H9 (cell line): ENCODE measurements at regions not wholly inside any gene's neighbourhood (a gene's known extent, or its start where the extent isn't known, plus 50 kb on each side); places are given as distances from the start of the nearest gene placed in this dataset.
A peak's percentile ranks its signal among the peaks of the same experiment; 100 is the strongest.

Experiments used
- DNase-seq: peaks from one replicate; pipeline ENCODE4 v3.0.0-alpha.2; 2017
- H2AFZ ChIP-seq: one replicate; pipeline ENCODE4 v1.6.1; 2013; ENCODE audit warnings: mild to moderate bottlenecking, low read length, control low read depth, moderate library complexity
- H2AK5ac ChIP-seq: 2 replicates; pipeline ENCODE4 v1.6.1; 2013; ENCODE audit warnings: low read length, control low read depth, mixed read lengths; ENCODE audit not compliant: insufficient read length
- H2BK120ac ChIP-seq: one replicate; pipeline ENCODE4 v1.6.1; 2013; ENCODE audit warnings: low read depth, mild to moderate bottlenecking, low read length, control low read depth, inconsistent platforms; ENCODE audit not compliant: poor library complexity, severe bottlenecking
- H2BK12ac ChIP-seq: 2 replicates; pipeline ENCODE4 v1.6.1; 2013; ENCODE audit warnings: low read length, control low read depth, mixed read lengths, low read depth; ENCODE audit not compliant: insufficient read length
- H2BK15ac ChIP-seq: 2 replicates; pipeline ENCODE4 v1.6.1; 2013; ENCODE audit warnings: low read depth, low read length, control low read depth
- H2BK20ac ChIP-seq: one replicate; pipeline ENCODE4 v1.6.1; 2013; ENCODE audit warnings: low read depth, mild to moderate bottlenecking, low read length, control low read depth, inconsistent platforms; ENCODE audit not compliant: poor library complexity, severe bottlenecking
- H2BK5ac ChIP-seq: 2 replicates; pipeline ENCODE4 v1.6.1; 2013; ENCODE audit warnings: low read length, control low read depth, mixed read lengths; ENCODE audit not compliant: insufficient read length
- H3K14ac ChIP-seq: 2 replicates; pipeline ENCODE4 v1.6.1; 2013; ENCODE audit warnings: low read length, control low read depth; ENCODE audit not compliant: insufficient read depth
- H3K18ac ChIP-seq: 2 replicates; pipeline ENCODE4 v1.6.1; 2013; ENCODE audit warnings: low read depth, mild to moderate bottlenecking, mixed read lengths, low read length, control low read depth; ENCODE audit not compliant: insufficient read length
- H3K23ac ChIP-seq: 2 replicates; pipeline ENCODE4 v1.6.1; 2013; ENCODE audit warnings: low read length, control low read depth, mixed read lengths, low read depth; ENCODE audit not compliant: insufficient read length
- H3K23me2 ChIP-seq: 2 replicates; pipeline ENCODE4 v1.6.1; 2013; ENCODE audit warnings: low read depth, mild to moderate bottlenecking, mixed read lengths, low read length, control low read depth; ENCODE audit not compliant: insufficient read length, poor library complexity, severe bottlenecking
- H3K27ac ChIP-seq: 2 replicates; pipeline ENCODE4 v1.5.1; 2013; ENCODE audit warnings: low read length, control low read depth, mixed read lengths, low read depth; ENCODE audit not compliant: insufficient read length
- H3K27me3 ChIP-seq: 2 replicates; pipeline ENCODE4 v1.6.1; 2013; ENCODE audit warnings: low read length, control low read depth, inconsistent platforms; ENCODE audit not compliant: insufficient read depth
- H3K4ac ChIP-seq: 2 replicates; pipeline ENCODE4 v1.6.1; 2013; ENCODE audit warnings: low read depth, mild to moderate bottlenecking, control low read depth, inconsistent platforms, low read length, moderate library complexity
- H3K4me1 ChIP-seq: 2 replicates; pipeline ENCODE4 v1.6.1; 2013; ENCODE audit warnings: low read length, control low read depth, inconsistent platforms; ENCODE audit not compliant: insufficient read depth
- H3K4me2 ChIP-seq: 2 replicates; pipeline ENCODE4 v1.6.1; 2013; ENCODE audit warnings: low read length, control low read depth, mixed read lengths; ENCODE audit not compliant: insufficient read length, insufficient read depth
- H3K56ac ChIP-seq: 2 replicates; pipeline ENCODE4 v1.6.1; 2013; ENCODE audit warnings: low read depth, mild to moderate bottlenecking, mixed read lengths, low read length, control low read depth; ENCODE audit not compliant: insufficient read length
- H3K79me1 ChIP-seq: 2 replicates; pipeline ENCODE4 v1.6.1; 2013; ENCODE audit warnings: low read depth, mild to moderate bottlenecking, moderate library complexity, low read length, control low read depth, inconsistent platforms; ENCODE audit not compliant: insufficient read depth, poor library complexity, severe bottlenecking
- H3K79me2 ChIP-seq: 2 replicates; pipeline ENCODE4 v1.6.1; 2013; ENCODE audit warnings: low read length, control low read depth, inconsistent platforms; ENCODE audit not compliant: insufficient read depth
- H3K9ac ChIP-seq: 2 replicates; pipeline ENCODE4 v1.6.1; 2013; ENCODE audit warnings: low read length, control low read depth, mixed read lengths; ENCODE audit not compliant: insufficient read length; ENCODE audit errors: extremely low read depth
- H3K9me3 ChIP-seq: one replicate; pipeline ENCODE4 v1.6.1; 2013; ENCODE audit warnings: low read depth, low read length, inconsistent platforms; ENCODE audit not compliant: control insufficient read depth
- H3T11ph ChIP-seq: one replicate; pipeline ENCODE4 v1.6.1; 2013; ENCODE audit warnings: mild to moderate bottlenecking, low read length, control low read depth, inconsistent platforms
- H4K20me1 ChIP-seq: one replicate; pipeline ENCODE4 v1.6.1; 2013; ENCODE audit not compliant: control insufficient read depth, insufficient read length, insufficient read depth
- H4K5ac ChIP-seq: 2 replicates; pipeline ENCODE4 v1.6.1; 2013; ENCODE audit warnings: low read depth, mild to moderate bottlenecking, mixed read lengths, low read length, control low read depth; ENCODE audit not compliant: insufficient read length
- H4K8ac ChIP-seq: replicated peaks from 2 replicates; pipeline ENCODE4 v1.6.1; 2013; ENCODE audit warnings: low read length, control low read depth, mixed read lengths, low read depth; ENCODE audit not compliant: insufficient read length
- H4K91ac ChIP-seq: 2 replicates; pipeline ENCODE4 v1.6.1; 2013; ENCODE audit warnings: low read depth, mild to moderate bottlenecking, moderate library complexity, mixed read lengths, low read length, control low read depth; ENCODE audit not compliant: insufficient read length
- H3K27ac Mint-ChIP-seq, 3 experiments: 2 replicates in 2 of 3; 3 replicates in 1 of 3; pipeline ENCODE4 v1.8.0; 2020 to 2021; ENCODE audit warnings: mixed read lengths in 3 of 3, mild to moderate bottlenecking in 1 of 3, moderate library complexity in 1 of 3
- H3K27me3 Mint-ChIP-seq: 2 replicates; pipeline ENCODE4 v1.8.0; 2021; ENCODE audit warnings: low read depth, mild to moderate bottlenecking, moderate library complexity, mixed read lengths
- H3K36me3 Mint-ChIP-seq, 3 experiments: 2 replicates in 2 of 3; 3 replicates in 1 of 3; pipeline ENCODE4 v1.8.0; 2020 to 2021; ENCODE audit warnings: low read depth in 3 of 3, mixed read lengths in 3 of 3; ENCODE audit not compliant: insufficient read depth in 1 of 3
- H3K4me1 Mint-ChIP-seq, 2 experiments: 2 replicates each; pipeline ENCODE4 v1.8.0; 2020; ENCODE audit warnings: mixed read lengths in 2 of 2
- H3K4me3 Mint-ChIP-seq, 2 experiments: 2 replicates in 1 of 2; 3 replicates in 1 of 2; pipeline ENCODE4 v1.8.0; 2020 to 2021; ENCODE audit warnings: mild to moderate bottlenecking in 2 of 2, mixed read lengths in 2 of 2, moderate library complexity in 1 of 2
- H3K9me3 Mint-ChIP-seq, 2 experiments: 2 replicates in 1 of 2; 3 replicates in 1 of 2; pipeline ENCODE4 v1.8.0; 2020; ENCODE audit warnings: mild to moderate bottlenecking in 2 of 2, mixed read lengths in 2 of 2, moderate library complexity in 1 of 2
- WGBS: extraction: QIAGEN DNeasy Blood & Tissue Kit; methylation state at CpG from one replicate; pipeline ENCODE4 v1.1.7; 2013; ENCODE audit warnings: missing lambda C conversion rate, low lambda C conversion rate, mixed read lengths; ENCODE audit not compliant: insufficient read length; ENCODE audit errors: extremely low coverage; 5-methylcytosine and 5-hydroxymethylcytosine counted together
- TF ChIP-seq, protein P1 (sequence below): fragments of 200-600 bp; sonication (generic); conservative IDR thresholded peaks from 3 replicates; pipeline ENCODE4 v1.8.0; 2021; ENCODE audit warnings: antibody characterized with exemption, mild to moderate bottlenecking

- Mint-ChIP-seq H3K9me3 (peaks cover 35 to 55% of the 10 kb centered on the region in 2 experiments), H3K36me3 (peaks cover 34 to 64% (median 35%) of the 10 kb centered on the region in 3 experiments), H3K4me3 (no peak overlapping the region), H3K27ac (0 out of 7 replicates have a peak overlapping the region, but pooled peaks of 1 of the 3 experiments have one; percentile 7), H3K4me1 (peaks cover 3 to 7% of the 10 kb centered on the region in 2 experiments; a peak in 2 of 4 replicates), H3K27me3 (no peaks in the 10 kb centered on the region)
- Histone ChIP-seq H3K27ac (no peak overlapping the region), H3K23me2 (no peaks in the 10 kb centered on the region), H3T11ph (no peak overlapping the region), H3K4ac (no peak overlapping the region), H3K14ac (no peak overlapping the region), H3K27me3 (no peaks in the 10 kb centered on the region), H2BK20ac (no peak overlapping the region), H3K9me3 (no peaks in the 10 kb centered on the region), H3K4me2 (no peak overlapping the region), H2BK5ac (no peak overlapping the region), H3K23ac (no peak overlapping the region), H3K18ac (no peak overlapping the region), H2AK5ac (no peak overlapping the region), H3K4me1 (no peaks in the 10 kb centered on the region), H2BK12ac (no peak overlapping the region), H4K20me1 (no peaks in the 10 kb centered on the region), H4K5ac (no peak overlapping the region), H3K79me1 (no peaks in the 10 kb centered on the region), H4K8ac (no peak overlapping the region), H3K79me2 (no peaks in the 10 kb centered on the region), H3K9ac (no peak overlapping the region), H2BK15ac (no peak overlapping the region), H4K91ac (no peak overlapping the region), H2BK120ac (no peak overlapping the region), H3K56ac (no peak overlapping the region), H2AFZ (no peak overlapping the region)
- TF ChIP-seq, protein P1, sequence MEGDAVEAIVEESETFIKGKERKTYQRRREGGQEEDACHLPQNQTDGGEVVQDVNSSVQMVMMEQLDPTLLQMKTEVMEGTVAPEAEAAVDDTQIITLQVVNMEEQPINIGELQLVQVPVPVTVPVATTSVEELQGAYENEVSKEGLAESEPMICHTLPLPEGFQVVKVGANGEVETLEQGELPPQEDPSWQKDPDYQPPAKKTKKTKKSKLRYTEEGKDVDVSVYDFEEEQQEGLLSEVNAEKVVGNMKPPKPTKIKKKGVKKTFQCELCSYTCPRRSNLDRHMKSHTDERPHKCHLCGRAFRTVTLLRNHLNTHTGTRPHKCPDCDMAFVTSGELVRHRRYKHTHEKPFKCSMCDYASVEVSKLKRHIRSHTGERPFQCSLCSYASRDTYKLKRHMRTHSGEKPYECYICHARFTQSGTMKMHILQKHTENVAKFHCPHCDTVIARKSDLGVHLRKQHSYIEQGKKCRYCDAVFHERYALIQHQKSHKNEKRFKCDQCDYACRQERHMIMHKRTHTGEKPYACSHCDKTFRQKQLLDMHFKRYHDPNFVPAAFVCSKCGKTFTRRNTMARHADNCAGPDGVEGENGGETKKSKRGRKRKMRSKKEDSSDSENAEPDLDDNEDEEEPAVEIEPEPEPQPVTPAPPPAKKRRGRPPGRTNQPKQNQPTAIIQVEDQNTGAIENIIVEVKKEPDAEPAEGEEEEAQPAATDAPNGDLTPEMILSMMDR: no peak
- no peak for DNase-seq
- no CpG with 5 or more reads among the region's 5 CpGs for WGBS
Observed at GRCh38 chr3:106533093-106533787, 664.4 kb upstream of the CBLB start.
